ENCODE measurements at regions not wholly inside any gene's neighbourhood (a gene's known extent, or its start where the extent isn't known, plus 50 kb on each side); places are given as distances from the start of the nearest gene placed in this dataset.
A peak's percentile ranks its signal among the peaks of the same experiment; 100 is the strongest.

DNA sequence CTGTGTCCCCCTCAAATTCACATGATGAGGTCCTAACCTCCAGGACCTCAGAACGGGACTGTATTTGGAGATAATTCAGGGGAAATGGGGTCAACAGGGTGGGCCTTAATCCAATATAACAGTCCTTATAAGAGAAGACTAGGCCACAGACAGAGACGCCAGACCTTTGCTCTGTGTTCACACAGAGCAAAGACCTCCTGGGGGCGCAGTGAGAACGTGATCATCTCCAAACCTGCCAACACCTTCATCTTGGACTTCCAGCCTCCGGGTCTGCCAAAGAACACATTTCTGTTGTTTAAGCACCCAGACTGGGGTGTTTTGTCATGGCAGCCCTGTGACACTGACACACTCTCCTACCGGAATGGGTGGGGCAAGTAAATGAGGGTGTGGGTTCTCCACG is 250.2 kb downstream of the MN1 start:
- H3K36me3 ChIP-seq (ENCODE audit: insufficient read depth, low read length), result no peaks in the 10 kb centered on the region
- H3K9ac ChIP-seq (ENCODE audit: low read length), result no peak overlapping the region
- no peaks in the 10 kb centered on the region for H3K4me1 ChIP-seq (ENCODE audit: insufficient read depth, low read length, severe bottlenecking)
- no peaks in the 10 kb centered on the region for H3K9me2 ChIP-seq (ENCODE audit: low read depth, low read length)
- H3K9me3 ChIP-seq (ENCODE audit: low read length), result no peaks in the 10 kb centered on the region
- no peak for TF ChIP-seq EZH2 (IDR thresholded peaks at IDR 0.05; ENCODE audit: borderline replicate concordance, low read length)
- TF ChIP-seq, protein P1, sequence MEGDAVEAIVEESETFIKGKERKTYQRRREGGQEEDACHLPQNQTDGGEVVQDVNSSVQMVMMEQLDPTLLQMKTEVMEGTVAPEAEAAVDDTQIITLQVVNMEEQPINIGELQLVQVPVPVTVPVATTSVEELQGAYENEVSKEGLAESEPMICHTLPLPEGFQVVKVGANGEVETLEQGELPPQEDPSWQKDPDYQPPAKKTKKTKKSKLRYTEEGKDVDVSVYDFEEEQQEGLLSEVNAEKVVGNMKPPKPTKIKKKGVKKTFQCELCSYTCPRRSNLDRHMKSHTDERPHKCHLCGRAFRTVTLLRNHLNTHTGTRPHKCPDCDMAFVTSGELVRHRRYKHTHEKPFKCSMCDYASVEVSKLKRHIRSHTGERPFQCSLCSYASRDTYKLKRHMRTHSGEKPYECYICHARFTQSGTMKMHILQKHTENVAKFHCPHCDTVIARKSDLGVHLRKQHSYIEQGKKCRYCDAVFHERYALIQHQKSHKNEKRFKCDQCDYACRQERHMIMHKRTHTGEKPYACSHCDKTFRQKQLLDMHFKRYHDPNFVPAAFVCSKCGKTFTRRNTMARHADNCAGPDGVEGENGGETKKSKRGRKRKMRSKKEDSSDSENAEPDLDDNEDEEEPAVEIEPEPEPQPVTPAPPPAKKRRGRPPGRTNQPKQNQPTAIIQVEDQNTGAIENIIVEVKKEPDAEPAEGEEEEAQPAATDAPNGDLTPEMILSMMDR (IDR thresholded peaks at IDR 0.05; ENCODE audit: low read length), result 0 out of 2 replicates have a peak, but pooled peaks have one; percentile 7
- no peaks in the 10 kb centered on the region for H3F3A ChIP-seq (ENCODE audit: insufficient read depth, low read length)
- H3K4me2 ChIP-seq (ENCODE audit: low read length), result no peak overlapping the region
- H4K20me1 ChIP-seq (ENCODE audit: insufficient read depth, low read length), result no peaks in the 10 kb centered on the region
- H3K27ac ChIP-seq (ENCODE audit: low read depth, low read length, poor library complexity, severe bottlenecking), result no peak overlapping the region
- no peaks in the 10 kb centered on the region for H3K79me2 ChIP-seq (ENCODE audit: insufficient read depth, low read length)
- no peak overlapping the region for H3K4me3 ChIP-seq (ENCODE audit: low read depth, low read length, poor library complexity, severe bottlenecking)
- no peak overlapping the region for H2AFZ ChIP-seq (ENCODE audit: low read length)
- no peaks in the 10 kb centered on the region; the same call in 1 of the 2 replicates for H3K27me3 ChIP-seq (ENCODE audit: insufficient read depth, low read length)

DNA sequence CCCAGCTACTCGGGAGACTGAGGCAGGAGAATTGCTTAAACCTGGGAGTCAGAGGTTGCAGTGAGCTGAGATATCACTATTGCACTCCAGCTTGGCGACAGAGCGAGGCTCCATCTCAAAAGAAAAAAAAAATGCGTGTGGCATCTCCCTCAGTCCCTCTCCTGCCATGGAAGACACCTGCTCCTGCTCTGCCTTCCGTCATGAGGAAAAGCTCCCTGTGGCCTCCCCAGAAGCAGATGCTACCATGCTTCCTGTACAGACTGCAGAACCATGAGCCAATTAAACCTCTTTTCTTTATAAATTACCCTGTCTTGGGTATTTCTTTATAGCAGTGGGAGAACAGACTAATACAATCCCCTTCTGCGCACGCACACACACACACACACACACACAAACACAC is 249.4 kb downstream of the MN1 start:
- Histone ChIP-seq H3K4me3 (ENCODE audit: low read depth, low read length, poor library complexity, severe bottlenecking) (no peak overlapping the region), H3F3A (ENCODE audit: insufficient read depth, low read length) (no peaks in the 10 kb centered on the region), H3K79me2 (ENCODE audit: insufficient read depth, low read length) (no peaks in the 10 kb centered on the region), H3K36me3 (ENCODE audit: insufficient read depth, low read length) (no peaks in the 10 kb centered on the region), H3K27ac (ENCODE audit: low read depth, low read length, poor library complexity, severe bottlenecking) (no peak overlapping the region), H3K9me2 (ENCODE audit: low read depth, low read length) (no peaks in the 10 kb centered on the region), H3K9ac (ENCODE audit: low read length) (no peak overlapping the region), H2AFZ (ENCODE audit: low read length) (no peak overlapping the region), H4K20me1 (ENCODE audit: insufficient read depth, low read length) (no peaks in the 10 kb centered on the region), H3K4me2 (ENCODE audit: low read length) (no peak overlapping the region), H3K4me1 (ENCODE audit: insufficient read depth, low read length, severe bottlenecking) (no peaks in the 10 kb centered on the region), H3K27me3 (ENCODE audit: insufficient read depth, low read length) (no peaks in the 10 kb centered on the region; the same call in 1 of the 2 replicates), H3K9me3 (ENCODE audit: low read length) (no peaks in the 10 kb centered on the region)
- TF ChIP-seq, protein P1 (IDR thresholded peaks at IDR 0.05; ENCODE audit: low read length), result no peak
- no peak for TF ChIP-seq EZH2 (IDR thresholded peaks at IDR 0.05; ENCODE audit: borderline replicate concordance, low read length)

DNA sequence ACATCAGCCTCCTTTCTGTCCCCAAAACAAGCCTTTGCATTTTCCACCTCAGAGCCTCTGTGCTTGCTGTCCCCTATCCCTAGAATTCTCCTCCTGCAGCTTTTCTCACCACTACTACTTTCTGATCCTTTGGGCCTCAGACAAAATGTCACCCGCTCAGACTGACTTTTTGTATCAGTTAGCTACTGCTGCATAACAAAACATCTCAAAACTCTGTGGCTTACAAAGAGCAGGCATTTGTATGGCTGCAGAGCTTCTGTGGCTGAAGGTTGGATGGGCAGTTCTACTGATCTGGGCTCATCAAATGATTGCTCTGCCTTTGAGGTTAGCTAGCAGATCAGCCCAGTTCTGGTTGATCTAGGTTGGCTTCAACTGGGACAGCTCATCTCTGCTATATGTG is 248.7 kb downstream of the MN1 start:
- H4K20me1 ChIP-seq (ENCODE audit: insufficient read depth, low read length), result no peaks in the 10 kb centered on the region
- no peaks in the 10 kb centered on the region for H3K9me2 ChIP-seq (ENCODE audit: low read depth, low read length)
- H3K27me3 ChIP-seq (ENCODE audit: insufficient read depth, low read length), result no peaks in the 10 kb centered on the region; the same call in 1 of the 2 replicates
- H3K9ac ChIP-seq (ENCODE audit: low read length), result no peak overlapping the region
- H2AFZ ChIP-seq (ENCODE audit: low read length), result no peak overlapping the region
- no peaks in the 10 kb centered on the region for H3K79me2 ChIP-seq (ENCODE audit: insufficient read depth, low read length)
- no peaks in the 10 kb centered on the region for H3F3A ChIP-seq (ENCODE audit: insufficient read depth, low read length)
- no peaks in the 10 kb centered on the region for H3K9me3 ChIP-seq (ENCODE audit: low read length)
- H3K4me1 ChIP-seq (ENCODE audit: insufficient read depth, low read length, severe bottlenecking), result no peaks in the 10 kb centered on the region
- no peak overlapping the region for H3K4me3 ChIP-seq (ENCODE audit: low read depth, low read length, poor library complexity, severe bottlenecking)
- H3K27ac ChIP-seq (ENCODE audit: low read depth, low read length, poor library complexity, severe bottlenecking), result no peak overlapping the region
- no peak for TF ChIP-seq EZH2 (IDR thresholded peaks at IDR 0.05; ENCODE audit: borderline replicate concordance, low read length)
- TF ChIP-seq, protein P1 (IDR thresholded peaks at IDR 0.05; ENCODE audit: low read length), result no peak
- H3K36me3 ChIP-seq (ENCODE audit: insufficient read depth, low read length), result no peaks in the 10 kb centered on the region
- no peak overlapping the region for H3K4me2 ChIP-seq (ENCODE audit: low read length)

Data from OCI-LY1 (cell line).